Sigmoid colon (tissue), 4 donors: ENCODE measurements at regions not wholly inside any gene's neighbourhood (a gene's known extent, or its start where the extent isn't known, plus 50 kb on each side); places are given as distances from the start of the nearest gene placed in this dataset.

Experiments used
- EP300 ChIP-seq, 4 donors: sonication (generic); formaldehyde crosslinking; IDR thresholded peaks; one replicate each; pipeline ENCODE4 v1.6.1; 2017; ENCODE audit warnings: antibody characterized with exemption in 4 of 4
- TF ChIP-seq, protein P1 (sequence below), 4 experiments: fragments of 450-650 bp in 3 of 4; fragments of 200-600 bp in 1 of 4; IDR thresholded peaks; one replicate each; pipeline ENCODE4 v1.5.1; 2016 to 2019; ENCODE audit warnings: antibody characterized with exemption in 4 of 4, mild to moderate bottlenecking in 3 of 4, moderate library complexity in 2 of 4

- TF ChIP-seq EP300 (IDR thresholded peaks at IDR 0.05) = no peak
- TF ChIP-seq, protein P1, sequence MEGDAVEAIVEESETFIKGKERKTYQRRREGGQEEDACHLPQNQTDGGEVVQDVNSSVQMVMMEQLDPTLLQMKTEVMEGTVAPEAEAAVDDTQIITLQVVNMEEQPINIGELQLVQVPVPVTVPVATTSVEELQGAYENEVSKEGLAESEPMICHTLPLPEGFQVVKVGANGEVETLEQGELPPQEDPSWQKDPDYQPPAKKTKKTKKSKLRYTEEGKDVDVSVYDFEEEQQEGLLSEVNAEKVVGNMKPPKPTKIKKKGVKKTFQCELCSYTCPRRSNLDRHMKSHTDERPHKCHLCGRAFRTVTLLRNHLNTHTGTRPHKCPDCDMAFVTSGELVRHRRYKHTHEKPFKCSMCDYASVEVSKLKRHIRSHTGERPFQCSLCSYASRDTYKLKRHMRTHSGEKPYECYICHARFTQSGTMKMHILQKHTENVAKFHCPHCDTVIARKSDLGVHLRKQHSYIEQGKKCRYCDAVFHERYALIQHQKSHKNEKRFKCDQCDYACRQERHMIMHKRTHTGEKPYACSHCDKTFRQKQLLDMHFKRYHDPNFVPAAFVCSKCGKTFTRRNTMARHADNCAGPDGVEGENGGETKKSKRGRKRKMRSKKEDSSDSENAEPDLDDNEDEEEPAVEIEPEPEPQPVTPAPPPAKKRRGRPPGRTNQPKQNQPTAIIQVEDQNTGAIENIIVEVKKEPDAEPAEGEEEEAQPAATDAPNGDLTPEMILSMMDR (IDR thresholded peaks at IDR 0.05) = no peak
Observed at GRCh38 chr11:34824425-34824824, 91.8 kb downstream of the APIP start.
